NCI-H1092 (cell line): ENCODE measurements at regions not wholly inside any gene's neighbourhood (a gene's known extent, or its start where the extent isn't known, plus 50 kb on each side); places are given as distances from the start of the nearest gene placed in this dataset.

ENCODE experiments used
- DNase-seq: peaks from one replicate; lab custom pipeline; 2025; lab: John Stamatoyannopoulos, UW

DNA sequence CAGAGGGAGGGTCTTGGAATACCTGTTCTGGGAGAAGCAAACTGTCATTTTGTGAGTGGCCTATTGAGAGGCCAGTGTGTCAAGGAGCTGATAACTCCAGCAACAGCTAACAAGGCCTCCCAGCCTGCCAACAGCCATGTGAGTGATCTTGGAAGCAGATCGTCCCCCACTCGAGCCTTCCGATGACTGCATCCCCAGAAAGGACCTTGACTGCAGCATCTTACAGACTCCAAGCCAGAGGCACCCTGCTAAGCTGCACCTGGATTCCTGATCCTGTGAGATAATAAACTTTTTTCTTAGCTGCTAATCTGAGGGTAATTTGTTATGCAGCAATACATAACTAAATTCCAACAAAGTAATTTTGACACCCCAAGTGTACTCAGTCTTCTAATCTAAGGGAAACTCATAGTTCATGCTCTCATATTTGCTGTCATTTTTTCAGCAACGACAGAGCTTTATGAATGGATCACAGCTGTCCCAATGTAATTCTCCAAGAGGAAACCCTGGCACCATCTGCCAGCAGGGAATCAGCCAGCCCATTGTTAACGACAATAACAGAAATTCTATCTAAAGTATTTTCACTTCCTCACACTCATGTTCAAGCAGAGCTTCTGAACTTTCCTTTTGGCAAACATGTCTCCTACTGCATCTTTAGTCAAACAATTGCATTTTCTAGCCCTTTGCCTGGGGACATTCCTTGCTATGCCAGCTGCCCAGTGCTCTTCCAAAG lies 470.2 kb upstream of the BTBD3 start:
- no peak for DNase-seq

GRCh38 chr20:11448554-11448953 lies 469.1 kb upstream of the BTBD3 start:
- DNase-seq, result no peak

- DNase-seq, result no peak
These were observed 465.9 kb upstream of the BTBD3 start for GRCh38 chr20:11451793-11452291.

DNA sequence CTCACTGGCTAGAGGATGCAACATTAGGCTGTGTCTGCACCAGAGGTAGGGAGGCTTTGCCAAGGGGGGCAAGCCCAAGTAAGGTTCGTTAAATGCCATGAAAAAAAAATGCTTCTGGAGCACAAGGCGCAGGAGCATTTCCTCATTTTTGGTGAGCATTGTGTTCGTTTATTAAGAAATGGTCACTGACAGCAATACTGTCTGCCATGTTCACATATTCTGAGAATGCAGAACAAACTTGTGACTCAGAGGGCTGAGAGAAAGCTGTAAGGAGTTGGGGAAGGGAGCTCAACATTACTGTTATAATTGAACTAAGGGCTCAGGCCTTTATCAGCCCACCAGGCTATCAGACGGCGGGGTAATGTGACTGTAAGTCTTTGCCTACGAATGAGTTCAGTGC lies 465.4 kb upstream of the BTBD3 start:
- no peak for DNase-seq

DNA sequence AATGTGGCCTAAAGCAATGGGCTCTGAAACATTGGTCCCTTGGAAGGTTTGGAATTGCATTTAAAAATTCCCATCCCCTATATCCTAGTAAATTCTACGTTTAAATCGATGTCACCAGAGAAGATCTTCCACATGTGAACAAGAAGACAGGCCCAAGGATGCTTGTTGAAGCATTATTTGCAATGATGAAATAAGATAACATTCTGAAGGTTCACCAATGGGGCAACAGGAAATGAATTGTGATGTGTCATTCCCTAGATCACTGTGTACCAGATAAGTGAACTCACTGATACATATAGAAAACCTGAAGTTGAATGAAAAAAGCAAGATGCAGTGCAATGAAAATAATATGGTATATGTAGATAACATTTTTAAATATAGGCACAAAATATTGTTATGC lies 464.3 kb upstream of the BTBD3 start:
- no peak for DNase-seq

GRCh38 chr20:11454966-11455799 lies 462.5 kb upstream of the BTBD3 start:
- DNase-seq, result no peak

DNA sequence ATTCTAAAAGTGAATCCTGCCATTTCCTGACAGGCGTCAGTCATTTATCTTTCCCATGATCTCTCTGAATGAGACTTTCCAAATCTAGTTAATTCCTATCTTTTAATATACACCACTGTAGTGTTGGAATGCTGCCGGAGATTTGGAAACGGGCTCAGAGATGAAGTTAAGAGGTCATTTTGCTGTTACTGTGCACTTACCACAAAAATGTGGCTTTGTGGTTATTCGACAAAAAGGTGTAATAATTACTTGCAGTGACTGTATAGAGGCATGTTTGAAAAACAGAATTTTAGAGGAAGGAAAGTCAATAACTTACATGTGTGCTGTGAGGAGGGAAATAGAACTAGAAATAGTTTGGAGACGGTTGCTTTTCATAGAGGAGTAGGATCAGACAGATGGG lies 460.2 kb upstream of the BTBD3 start:
- DNase-seq, result no peak

- DNase-seq, result no peak
These were observed 458.4 kb upstream of the BTBD3 start for GRCh38 chr20:11459090-11459890.

DNA sequence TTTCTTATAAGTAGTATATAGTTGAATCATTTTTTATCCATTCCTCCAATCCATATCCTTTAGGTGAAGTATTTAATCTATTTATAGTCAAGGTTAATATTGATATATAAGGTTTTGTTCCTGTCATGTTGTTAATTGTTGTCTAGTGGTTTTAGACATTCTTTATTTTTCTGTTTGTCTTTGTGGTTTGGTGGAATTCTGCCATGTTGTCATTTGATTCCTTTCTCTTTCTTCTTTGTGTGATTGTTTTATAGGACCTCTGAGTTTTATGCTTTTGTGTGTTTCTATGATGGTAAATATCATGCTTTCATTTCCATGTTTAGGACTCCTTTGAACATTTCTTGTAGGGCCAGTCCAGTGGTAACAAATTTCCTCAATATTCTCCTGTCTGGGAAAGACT lies 450.3 kb upstream of the BTBD3 start:
- DNase-seq, result no peak

GRCh38 chr20:11468880-11469279 lies 448.8 kb upstream of the BTBD3 start:
- DNase-seq, result no peak

- DNase-seq, result no peak
These were observed 447.8 kb upstream of the BTBD3 start for GRCh38 chr20:11469795-11470435.

- no peak for DNase-seq
These were observed 443.7 kb upstream of the BTBD3 start for GRCh38 chr20:11473983-11474382.

DNA sequence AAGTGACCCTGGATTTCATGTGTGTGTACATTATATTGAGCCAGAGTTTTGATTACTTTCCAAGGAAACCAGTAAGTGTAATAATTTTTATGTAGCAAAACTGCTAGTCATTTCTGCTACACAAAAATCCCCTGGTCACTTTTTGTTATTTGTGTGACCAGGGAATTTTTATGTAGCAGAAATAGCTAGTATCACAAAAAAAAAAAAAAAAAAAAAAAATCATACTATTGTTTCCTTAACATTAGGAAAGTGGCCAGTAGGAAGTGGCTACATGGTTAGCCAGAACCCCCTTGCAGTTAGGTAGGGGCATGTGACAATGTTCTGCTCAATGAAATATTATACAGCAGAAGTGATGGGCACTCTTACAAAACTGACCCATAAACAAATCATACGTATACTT lies 434.0 kb upstream of the BTBD3 start:
- no peak for DNase-seq

- no peak for DNase-seq
These were observed 433.2 kb upstream of the BTBD3 start for GRCh38 chr20:11484479-11484878.

DNA sequence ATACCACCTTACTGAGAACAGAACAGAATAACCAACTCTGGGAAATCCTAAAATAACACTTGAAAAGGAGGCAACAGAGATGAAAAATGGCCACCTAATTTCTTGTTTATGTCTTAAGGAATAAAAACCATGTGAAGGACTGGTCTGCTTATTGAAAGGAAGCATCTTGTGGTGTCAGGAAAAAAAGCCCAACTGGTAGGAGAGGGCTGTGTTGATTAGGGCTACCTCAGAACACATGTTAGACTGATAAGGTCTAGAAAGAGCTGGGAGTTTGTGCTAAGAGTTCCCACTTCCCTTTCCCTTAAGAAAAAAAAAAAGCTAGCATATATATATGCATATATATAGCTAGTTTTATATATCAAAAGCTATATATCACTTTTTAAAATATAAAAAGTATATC lies 425.3 kb upstream of the BTBD3 start:
- no peak for DNase-seq

DNA sequence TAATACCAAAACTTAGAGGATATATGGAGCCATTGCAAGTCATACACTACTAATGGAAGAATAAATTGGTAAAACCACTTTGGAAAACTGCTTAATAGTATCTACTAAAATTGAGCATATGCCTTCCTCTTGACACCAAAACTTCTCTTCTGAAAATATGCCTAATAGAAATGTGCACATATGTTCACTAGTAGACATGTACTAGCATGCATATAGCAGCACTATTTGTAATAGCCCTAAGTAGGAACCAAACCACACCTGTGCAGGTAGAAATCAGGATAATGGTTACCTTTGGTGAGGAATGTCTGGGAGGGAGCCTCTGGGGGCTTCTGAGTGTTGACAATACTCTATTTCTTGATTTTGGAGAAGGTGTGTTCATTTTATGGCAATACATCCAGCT lies 424.8 kb upstream of the BTBD3 start:
- no peak for DNase-seq

DNA sequence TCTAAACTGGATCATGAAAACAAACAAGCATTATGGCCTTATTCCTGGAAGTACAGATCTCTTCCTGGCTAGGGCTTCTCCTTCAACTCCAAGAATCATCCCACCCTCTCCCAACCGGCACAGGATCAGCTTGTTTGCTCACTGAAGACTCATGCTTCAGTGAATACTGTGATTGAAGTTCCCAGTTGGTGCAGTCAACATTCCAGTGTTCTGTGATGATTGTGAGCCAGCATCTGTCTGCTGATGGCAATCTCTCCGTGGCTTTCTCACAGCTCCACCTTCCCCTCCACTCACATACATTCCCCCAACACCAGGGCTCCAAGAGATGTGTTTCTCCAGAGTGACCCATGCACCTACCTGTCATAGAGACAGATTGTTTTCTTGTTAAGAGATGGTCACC lies 421.3 kb upstream of the BTBD3 start:
- DNase-seq, result no peak

DNA sequence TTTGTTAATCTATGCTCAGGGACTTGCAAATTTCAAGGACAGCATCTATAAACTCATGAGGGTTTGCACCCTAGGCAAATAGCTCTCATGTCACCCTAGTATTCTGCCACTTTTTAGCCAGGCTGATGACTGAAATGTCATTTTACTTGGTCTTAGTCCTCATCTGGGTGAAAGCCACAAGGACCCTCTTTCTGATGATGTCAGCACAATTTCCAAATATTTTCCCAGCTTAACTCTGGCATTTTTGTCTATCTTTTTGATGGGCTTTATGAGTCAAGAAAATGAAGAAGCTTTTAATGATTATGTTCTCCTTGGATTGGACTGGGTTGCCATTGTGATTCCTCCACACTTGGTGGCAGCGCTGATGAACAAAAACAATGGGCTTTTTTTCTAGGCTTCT lies 420.1 kb upstream of the BTBD3 start:
- DNase-seq, result no peak

- no peak for DNase-seq
These were observed 418.5 kb upstream of the BTBD3 start for GRCh38 chr20:11499101-11499634.

- no peak for DNase-seq
These were observed 415.6 kb upstream of the BTBD3 start for GRCh38 chr20:11502061-11502460.

DNA sequence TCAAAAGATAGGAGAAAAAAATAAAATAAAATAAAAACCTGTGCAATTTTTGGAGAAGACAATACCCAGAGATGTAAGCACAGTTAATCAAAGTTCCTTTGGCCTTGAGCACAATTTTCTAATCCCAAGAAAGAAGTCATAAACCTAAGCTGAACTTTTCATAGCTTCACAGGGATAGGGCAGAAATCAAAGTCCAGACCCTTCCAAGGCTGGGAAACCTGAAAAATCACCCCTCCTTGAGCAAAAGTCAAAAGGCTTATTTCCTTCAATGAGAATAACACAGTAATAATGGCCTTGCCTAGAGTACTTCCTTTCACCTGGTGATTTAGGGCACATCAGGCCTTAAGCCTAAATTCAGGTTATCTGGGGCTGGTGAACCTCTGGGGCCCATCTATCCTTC lies 415.0 kb upstream of the BTBD3 start:
- no peak for DNase-seq

GRCh38 chr20:11509776-11510175 lies 407.9 kb upstream of the BTBD3 start:
- DNase-seq, result no peak
